Gastrocnemius medialis (tissue), 4 donors: ENCODE measurements at regions not wholly inside any gene's neighbourhood (a gene's known extent, or its start where the extent isn't known, plus 50 kb on each side); places are given as distances from the start of the nearest gene placed in this dataset.

ENCODE experiments used
- CTCF ChIP-seq, 5 experiments: fragments of 450-650 bp in 3 of 5; fragments of 200-600 bp in 2 of 5; sonication (generic) in 2 of 5; IDR thresholded peaks in 4 of 5; conservative IDR thresholded peaks in 1 of 5; 1 replicate in 4 of 5; 2 replicates in 1 of 5; pipeline ENCODE4 v1.5.1; 2016 to 2019; ENCODE audit warnings: antibody characterized with exemption in 5 of 5, mild to moderate bottlenecking in 3 of 5, moderate library complexity in 3 of 5
- POLR2A ChIP-seq, 2 donors: fragments of 450-650 bp; IDR thresholded peaks; one replicate each; pipeline ENCODE4 v1.6.1; 2017; ENCODE audit warnings: antibody characterized with exemption in 2 of 2, mild to moderate bottlenecking in 2 of 2, moderate library complexity in 2 of 2

GRCh38 chr12:93134893-93135285, 205.8 kb upstream of the EEA1 start:
- no peak for TF ChIP-seq CTCF (IDR thresholded peaks at IDR 0.05 in 4 of 5, conservative IDR thresholded peaks at IDR 0.05 in 1 of 5)
- TF ChIP-seq POLR2A (IDR thresholded peaks at IDR 0.05), result no peak
